ENCODE measurements at regions not wholly inside any gene's neighbourhood (a gene's known extent, or its start where the extent isn't known, plus 50 kb on each side); places are given as distances from the start of the nearest gene placed in this dataset.
A peak's percentile ranks its signal among the peaks of the same experiment; 100 is the strongest.

DNA sequence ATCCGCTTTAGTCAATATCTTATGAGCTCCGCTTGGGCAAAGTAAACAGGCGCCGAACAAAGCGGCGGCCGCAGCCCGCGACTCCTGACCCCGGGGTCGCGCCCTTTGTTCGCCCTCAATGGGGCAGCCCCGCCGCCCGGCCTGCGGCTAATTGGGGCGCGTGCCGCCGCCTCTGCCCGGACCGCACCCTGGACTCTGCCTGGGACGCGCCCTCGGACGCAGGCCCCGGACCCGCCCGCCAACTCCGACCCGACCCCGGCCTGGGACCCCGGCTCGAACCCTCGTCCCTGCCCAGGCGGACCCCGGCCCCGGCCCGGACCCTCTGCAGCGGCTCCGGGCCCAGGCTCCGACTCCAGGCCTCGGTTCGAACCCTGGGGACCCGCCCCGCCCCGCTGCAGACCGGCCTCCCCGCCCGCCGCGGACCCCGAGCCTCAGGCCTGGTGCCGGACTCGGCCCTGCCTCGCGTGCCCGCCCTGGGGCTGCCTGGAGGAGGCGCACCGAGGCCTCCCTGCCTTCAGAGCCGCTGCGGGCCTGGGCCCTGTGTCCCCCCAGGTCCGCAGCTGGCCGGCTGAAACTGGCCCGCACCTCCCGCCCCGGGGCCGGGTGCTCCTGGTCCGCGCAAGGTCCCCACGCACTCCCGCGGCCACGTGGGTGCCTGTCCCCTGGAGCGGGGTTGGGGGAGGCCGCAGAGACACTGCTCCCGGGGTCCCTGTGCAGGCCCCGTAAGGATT is 84.7 kb upstream of the WNT7B start:
- ATAC-seq (no peak), DNase-seq (peak; percentile 31)
- intact Hi-C loops (cut with DNase I): no loop called here

DNA sequence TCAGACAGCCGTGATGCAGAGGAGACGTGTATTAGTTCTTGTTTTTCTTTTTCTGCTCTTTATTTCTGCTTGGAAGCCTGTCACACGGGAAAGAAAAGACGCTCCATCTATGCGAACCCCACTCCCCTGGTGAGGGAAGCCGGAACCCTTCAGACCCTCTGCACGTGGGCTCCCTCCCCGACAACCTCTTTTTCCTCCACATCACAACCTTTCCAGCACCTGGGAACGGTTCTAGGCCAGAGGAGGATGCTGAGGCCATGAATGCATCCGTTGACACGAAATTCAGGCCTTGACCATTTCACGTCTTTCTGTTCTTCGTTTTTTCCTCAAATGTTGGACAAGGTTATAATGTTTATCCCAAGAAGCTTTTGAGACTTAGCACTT is 85.3 kb upstream of the WNT7B start:
- intact Hi-C loops (cut with DNase I): no loop called here
- ATAC-seq (no peak), DNase-seq (no peak)

DNA sequence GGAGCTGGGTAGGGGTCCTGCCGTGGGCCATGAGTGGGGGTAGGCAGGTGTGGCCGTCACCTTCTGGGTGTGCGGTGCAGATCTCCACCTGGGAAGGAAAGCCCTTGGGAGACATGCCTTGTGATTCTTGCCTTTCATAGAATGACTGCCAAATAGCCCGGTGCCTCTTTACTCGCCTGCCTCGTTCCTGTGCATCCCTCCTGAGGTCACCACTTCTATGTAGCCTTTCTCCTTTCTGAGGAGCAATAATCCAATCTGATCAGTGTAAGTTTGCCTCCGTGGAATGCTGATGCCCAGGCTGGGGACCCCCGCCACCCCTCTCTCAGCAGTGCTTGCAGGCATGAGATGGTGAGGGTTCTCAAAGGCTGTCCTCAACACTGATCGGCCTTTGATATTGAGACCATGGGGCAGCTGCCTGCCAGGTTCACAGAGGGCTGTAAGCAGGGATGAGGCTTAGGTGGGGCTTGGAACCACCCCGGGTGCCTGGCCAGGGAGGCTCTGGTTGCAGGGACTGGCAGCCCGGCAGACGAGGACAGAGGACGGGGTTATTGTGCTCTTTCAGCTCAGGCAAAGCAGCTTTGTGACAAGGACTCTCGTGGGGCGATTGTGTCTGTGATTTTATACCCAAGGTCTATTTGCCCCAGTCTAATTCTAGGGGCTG is 86.1 kb upstream of the WNT7B start:
- DNase-seq (peak; percentile 19), ATAC-seq (no peak)
- intact Hi-C loops (cut with DNase I): no loop called here

DNA sequence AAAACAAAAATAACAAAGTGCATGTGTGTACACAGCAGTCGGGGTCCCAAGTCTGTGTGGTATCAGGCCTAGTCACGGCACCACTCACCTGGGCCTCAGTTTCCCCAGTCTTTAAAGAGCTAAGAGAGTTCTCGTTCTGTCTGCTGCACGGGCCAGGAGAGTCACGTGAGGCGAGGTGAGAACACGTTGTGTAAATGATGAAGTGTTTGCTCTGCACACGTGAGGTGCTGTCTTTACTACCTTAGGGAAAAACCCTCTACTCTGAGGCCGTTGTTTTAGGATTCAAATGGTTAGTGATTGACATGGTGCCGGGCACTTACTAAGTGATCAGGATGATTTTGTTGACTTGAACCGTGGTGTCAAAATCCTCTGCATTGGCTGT is 86.5 kb upstream of the PPARA start:
- DNase-seq (peak; percentile 11), ATAC-seq (no peak)
- intact Hi-C loops (cut with DNase I): no loop called here

DNA sequence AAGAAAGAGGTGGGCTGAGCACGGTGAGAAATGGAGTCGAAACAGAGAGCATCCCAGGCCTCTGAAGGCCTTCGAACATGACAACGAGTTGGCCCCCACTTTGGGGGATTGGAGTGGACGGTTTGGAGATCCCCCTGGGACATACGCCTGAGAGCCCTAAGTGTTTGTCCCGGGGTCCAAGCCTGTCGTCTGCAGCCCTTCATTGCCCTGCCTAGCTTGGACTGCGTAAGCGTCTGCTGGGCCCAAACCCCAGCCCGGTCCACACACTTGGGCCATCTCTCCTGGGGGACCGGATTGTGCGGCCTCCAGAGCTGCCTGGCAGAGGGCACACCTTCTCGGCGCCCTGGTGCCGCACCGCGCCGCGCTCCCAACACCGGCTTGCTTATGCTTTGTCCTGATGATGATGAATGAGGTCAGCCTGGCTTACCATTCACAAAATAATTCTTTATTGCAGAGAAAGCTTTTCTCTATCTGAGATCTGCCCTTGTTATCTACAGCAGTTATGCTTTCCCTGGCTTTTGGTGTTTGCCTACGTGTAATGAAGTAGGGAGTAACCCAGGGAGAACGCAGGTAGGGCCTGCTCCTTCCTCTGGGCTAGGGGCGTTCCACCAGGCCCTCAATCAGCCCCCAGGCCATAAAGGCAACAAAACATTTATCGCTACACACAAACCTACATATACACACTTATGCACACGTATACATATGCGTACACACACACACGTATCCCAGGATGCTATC is 85.9 kb upstream of the PPARA start:
- ATAC-seq (peak; percentile 9 to 35), DNase-seq (peak; percentile 27)
- intact Hi-C loops (cut with DNase I): no loop called here

DNA sequence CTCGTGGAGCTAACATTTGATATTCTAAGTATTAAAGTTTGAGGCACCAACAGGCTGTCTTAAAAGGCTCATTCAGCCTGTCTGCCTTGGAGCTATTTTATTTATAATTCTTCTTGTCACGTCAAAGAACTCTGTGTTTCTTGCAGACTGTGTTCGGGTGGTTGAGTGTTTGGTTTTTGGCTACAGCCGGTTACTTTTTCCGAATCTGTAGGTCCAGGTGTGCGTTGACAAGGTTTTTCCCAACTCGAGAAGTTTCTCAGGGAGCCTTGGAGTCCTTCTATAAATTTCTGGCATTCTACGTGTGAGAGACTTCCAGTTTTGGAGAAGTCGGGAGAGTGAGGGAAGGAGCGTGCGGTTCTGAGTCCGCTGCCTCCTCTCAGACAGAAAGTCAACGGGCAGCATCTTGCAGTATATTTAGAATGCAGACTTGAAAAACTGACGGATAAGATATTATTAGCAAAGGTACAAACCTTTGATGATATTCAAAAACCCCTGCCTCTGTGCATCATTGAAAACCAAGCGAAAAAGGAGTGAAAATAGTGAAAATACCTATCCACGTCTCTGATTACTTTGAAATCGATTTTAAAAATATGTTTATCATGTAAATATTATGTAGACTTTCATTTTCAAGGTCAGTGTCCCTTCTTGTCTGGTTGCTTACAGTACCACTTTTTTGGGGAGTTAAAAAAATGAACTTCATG is 85.2 kb upstream of the PPARA start:
- ATAC-seq: no peak
- peak; percentile 13 for DNase-seq
- intact Hi-C loops (cut with DNase I): no loop called here

DNA sequence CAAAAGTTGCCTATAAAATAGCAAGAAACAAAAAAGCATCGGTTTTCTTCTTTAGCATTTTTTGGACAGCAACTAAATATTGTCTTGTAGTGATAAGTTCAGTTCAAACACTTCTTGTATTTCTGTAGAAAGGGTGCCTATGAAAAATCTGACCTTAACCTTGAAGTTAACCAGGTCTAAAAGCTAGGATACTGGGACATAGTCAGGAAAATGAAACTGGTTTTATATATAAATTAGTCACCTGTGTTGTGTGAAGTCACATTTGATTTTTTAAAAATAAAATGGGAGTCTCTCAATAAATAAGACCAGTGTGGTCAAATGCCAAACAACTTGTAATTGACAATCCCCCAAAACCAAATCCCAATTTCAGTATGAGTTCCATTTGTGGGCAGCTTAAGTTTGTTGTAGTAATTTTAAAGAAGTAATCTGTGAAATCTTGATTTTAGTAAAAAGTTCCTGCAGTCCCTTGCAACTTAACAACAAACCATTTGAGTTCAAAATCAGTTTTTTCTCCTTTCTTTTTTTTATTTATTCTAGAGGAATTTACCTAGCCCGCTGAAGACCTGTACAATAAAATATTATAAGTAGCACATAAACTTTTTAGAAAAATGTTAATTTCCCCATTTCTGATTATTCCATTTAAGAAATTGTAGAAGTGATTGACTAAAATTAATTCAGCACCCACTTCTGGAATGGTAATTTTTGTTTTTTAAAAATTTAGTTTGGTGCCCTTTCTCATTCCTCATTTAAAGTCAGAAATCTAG is 84.5 kb upstream of the PPARA start:
- no peak for DNase-seq
- no peak for ATAC-seq
- intact Hi-C loops (cut with DNase I): no loop called here

DNA sequence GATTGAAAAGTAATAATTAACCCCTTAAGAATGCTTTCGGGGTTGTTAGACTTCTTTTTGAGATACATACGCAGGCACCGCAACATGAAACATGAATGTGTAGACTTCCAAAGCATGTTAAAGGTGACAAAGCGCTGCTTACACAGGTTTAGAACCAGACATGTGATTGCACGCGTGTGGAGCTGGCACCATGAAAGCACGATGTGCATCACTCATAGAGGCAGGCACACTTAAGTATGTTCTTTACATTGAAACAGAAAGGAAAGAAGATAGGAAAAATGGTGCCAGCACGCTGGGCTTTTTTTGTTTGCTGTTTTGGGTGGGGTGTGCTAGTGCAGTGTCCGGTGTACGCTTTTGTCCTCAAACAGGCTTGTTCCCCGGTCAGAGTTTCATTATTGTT is 83.6 kb upstream of the PPARA start:
- intact Hi-C loops (cut with DNase I): no loop called here
- DNase-seq (peak; percentile 18), ATAC-seq (no peak)

DNA sequence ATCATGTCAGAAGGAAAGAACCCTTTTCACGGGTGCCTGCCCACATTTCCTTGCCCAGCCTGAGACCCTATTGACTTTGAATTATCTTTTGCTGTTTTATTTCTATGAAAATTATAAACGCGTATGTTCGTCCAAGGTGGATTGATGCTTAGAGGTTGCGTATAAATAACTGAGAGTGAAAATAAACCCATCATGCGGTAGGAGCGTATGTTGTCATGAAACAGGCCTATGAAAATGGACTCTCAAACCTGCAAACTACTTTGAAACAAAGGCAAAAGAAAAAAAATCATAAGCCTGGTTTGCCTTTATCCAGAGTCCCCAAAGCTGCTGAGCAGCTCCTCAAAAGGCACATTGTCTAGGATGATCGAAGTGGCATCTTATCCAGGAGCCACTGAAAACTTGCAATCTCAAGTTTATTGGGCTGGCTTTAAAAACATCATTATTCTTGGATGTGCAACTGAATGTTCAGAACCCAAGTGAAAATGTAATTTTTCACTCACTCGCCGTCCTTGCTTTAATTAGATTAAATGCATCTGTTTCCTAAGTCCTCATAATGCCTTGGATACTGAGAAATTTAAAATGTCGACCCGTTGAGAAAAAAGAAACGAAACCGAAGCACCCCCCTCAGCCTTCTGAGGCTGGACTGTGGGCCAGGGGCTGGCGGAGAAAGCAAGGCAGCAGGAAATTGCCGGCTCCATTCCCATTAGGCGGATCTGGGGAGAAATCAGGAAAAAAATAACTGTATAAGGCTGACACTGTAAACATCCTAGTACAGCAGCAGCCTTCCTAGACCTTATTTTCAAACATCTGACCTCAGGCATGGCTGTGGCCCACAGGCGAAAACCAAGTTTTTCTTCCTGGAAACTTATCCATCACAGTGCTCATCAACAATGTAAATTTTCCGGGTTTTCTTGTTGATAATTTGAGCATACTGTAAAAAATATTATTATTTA is 82.9 kb upstream of the PPARA start:
- intact Hi-C loops (cut with DNase I): loop anchor here in 1 of 2 donors (2.0 kb wide), 1 partner anchor 13 kb away; no protein-coding TSS in a partner anchor
- DNase-seq (peak; percentile 17), ATAC-seq (no peak)

DNA sequence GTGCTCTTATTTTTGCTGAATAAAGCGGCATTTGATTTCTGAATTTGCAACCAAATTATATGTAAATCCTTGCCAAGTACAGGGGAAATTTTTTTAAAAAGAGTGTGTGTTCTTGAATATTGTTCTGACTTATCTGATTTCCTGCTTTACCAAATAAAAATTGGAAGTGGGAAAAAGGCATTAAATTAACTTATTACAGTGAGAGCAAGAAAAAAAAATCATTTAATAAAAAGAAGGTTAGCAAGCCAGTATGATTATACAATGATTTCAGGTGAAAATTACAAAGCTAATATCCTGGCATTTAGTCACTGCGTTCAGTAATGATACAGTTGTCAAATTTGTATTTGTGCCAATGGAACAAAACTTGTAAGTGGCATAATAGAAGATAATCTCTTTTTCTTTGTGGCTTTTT is 82.1 kb upstream of the PPARA start:
- intact Hi-C loops (cut with DNase I): loop anchor here in 1 of 2 donors (2.0 kb wide), 1 partner anchor 13 kb away; no protein-coding TSS in a partner anchor
- ATAC-seq (no peak), DNase-seq (no peak)

DNA sequence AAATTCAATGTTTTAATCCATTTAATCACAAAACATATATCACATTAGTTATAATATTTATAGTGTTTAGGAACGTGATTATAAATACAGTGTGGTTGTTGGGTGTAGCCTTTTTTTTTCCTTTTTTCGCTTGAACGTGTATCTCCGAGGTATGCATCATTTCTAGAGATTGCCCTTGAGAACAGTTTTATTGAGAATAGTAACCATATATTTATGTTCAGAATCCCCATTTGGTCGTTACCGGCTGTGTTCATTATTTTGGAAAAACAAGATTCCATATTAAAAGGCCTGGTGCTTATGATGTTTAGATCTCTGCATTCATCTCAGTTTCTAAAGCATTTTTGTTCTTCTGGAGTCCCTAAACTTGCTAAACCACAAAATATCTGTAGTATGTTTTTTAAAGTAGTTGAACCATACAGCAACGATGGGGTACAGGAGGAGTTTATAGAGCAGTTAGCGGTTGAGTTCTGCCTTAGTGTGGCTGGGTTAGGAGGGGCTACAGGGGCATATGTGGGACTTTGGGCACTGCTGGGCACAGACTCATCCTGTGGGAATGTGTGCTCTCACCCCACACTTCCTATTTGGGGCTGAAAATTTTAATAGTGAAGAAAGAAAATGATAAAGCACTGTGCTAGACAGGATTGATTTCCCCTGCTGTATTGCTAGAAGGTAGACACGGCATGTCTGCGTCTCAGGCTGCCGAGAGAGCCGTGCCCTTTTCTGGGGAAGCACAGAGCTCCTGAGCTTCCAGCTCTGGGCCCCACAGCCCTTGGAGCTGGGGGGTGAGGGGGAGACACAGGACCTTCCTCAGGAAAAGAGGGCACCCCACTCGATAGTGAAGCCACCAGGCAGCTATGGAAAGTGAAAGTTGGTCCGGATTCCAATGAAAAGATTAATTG is 81.5 kb upstream of the PPARA start:
- intact Hi-C loops (cut with DNase I): loop anchor here in 1 of 2 donors (2.0 kb wide), 1 partner anchor 14 kb away; no protein-coding TSS in a partner anchor
- peak; percentile 32 for DNase-seq
- ATAC-seq: no peak

DNA sequence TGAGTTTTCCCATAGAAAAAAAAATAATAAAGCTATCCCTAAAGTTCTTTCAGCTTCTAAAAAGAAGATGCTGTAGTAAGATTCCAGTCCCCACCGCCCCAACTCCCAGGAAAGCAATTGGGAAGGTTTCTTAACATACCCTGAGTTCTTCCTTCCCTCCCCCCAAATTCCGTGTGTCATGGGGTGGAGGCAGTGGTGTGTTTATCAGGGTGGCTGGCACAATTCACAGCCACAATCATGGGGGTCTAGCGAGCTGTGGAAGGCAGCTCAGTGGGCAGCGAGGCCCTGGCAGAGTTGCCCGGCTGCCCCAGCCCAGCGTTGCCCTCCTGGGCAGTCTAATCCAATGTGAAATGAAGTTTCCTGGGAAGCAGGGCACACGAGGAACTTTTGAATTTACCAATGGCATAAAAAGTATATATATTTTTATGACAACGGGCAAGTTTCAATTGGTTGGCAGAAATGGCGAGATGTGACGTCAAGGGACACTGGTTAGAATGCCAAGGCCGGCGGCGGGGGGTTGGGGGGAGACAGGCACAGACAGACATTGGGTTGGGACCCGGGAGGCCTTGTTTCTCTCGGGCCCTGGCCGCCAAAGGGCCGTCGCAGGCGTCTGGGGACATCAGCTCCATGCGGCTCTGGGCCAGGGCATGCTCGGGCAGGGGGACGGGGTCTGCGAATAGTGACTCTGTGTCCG is 80.7 kb upstream of the PPARA start:
- DNase-seq (peak; percentile 90), ATAC-seq (peak; percentile 43 to 62)
- intact Hi-C loops (cut with DNase I): loop anchor here in 1 of 2 donors (2.0 to 5.0 kb wide), 2 partner anchors 15 to 62 kb away; no protein-coding TSS in a partner anchor

DNA sequence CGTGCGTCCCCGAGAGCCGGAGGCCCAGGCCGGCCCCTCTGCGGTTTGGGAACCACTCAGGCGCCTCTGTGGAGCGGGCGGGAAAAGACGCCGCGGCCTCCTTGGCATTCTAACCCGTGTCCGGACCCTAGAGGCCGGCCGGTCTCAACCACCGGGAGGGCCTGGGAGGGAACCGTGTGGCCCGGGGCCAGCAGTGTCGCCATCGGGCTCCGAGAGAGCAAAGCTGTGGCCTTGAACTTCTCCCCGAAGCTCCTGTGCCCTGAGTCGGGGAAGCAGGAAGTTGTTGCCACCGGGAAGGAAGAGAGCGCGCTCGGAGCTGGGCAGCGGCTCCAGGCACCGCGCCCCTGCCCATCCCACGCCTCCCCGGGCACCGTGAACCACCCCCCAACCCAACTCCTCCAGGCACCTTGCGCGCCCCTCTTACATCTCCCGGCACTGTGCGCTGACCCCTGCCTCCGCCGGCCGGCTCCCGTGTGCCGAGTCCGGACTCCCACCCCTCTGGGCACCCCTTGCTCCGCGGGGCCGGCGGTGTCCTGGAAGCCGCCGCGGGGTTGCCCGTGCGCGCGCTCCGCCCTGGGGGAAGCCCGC is 80.0 kb upstream of the PPARA start:
- peak; percentile 52 to 53 for ATAC-seq
- intact Hi-C loops (cut with DNase I): loop anchor here in 1 of 2 donors (5.0 kb wide), 1 partner anchor 63 kb away; no protein-coding TSS in a partner anchor
- DNase-seq: peak; percentile 88

DNA sequence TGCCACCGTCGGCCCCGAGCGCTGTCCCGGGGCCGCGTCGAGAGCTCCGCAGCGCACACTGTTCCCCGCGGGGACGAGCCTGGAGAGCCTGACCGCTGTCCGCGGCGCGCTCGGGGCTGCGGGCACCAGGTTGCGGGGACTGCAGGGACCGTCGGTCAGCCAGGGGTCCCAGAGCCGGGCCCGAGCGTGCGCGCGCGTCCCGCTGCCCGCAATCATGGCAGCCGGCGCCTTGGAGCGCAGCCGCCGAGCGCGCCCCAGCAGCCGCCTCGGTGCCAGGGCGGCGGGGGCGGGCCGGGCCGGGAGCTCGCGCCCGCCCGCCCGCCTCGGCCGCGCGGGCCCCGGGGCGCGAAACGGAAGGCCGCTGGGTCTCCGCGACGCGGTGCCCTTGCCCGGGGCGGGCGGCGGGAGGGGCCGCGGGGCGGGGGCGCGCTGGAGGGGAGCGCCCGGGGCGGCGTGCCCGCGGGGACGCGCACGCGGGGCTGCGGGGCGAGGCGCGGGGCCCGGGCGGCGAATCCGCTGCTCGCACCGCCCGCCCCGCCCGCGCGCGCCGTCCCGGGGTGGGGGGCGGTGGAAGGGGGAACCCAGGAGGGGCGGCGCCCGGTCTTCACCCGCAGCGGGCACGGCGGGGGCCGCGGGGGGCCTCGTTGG is 79.4 kb upstream of the PPARA start:
- intact Hi-C loops (cut with DNase I): loop anchor here in 1 of 2 donors (5.0 kb wide), 1 partner anchor 64 kb away; no protein-coding TSS in a partner anchor

More for the DNA sequence above, 79.4 kb upstream of the PPARA start:
- DNase-seq (peak; percentile 66), ATAC-seq (peak; percentile 39 to 52)
